ENCODE measurements at regions not wholly inside any gene's neighbourhood (a gene's known extent, or its start where the extent isn't known, plus 50 kb on each side); places are given as distances from the start of the nearest gene placed in this dataset.
"Not testable (repeated sequence)": the region's sequence is repeated elsewhere in the genome, so short reads cannot be mapped to it uniquely, and the experiment has no call there.

DNA sequence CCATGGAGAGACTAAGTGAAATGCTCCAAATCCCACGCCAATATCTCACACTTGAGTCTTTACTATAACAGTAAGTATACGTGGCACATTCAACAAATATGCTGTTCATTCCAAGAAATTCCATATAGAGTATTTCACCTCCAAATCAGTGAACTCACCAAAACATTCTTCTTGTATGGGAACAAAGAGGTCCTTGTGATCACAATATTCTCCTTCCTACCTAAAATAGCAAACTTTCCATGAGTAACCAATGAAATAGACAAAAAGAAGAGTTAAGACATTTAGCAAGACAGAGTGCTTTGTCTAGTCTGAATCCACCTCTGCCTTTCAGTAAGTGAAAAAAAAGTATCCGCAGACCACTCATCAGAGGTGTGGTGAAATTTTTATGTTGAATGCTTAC lies 77.3 kb upstream of the NXPH1 start:
- Histone ChIP-seq H3K9ac (ENCODE audit: low read depth, low read length) (no peak overlapping the region), H3K36me3 (ENCODE audit: insufficient read depth, low read depth, low read length) (no peaks in the 10 kb centered on the region), H3K9me3 (ENCODE audit: insufficient read depth, low read depth, low read length) (peaks cover 10% of the 10 kb centered on the region; the same call in 1 of the 2 replicates), H3K4me3 (ENCODE audit: low read length) (no peak overlapping the region), H3K27ac (ENCODE audit: low read length) (no peak overlapping the region), H3K4me1 (ENCODE audit: insufficient read depth, low read length) (peaks cover 16% of the 10 kb centered on the region; the same call in 1 of the 2 replicates), H3K27me3 (ENCODE audit: insufficient read depth, low read length) (no peaks in the 10 kb centered on the region)

DNA sequence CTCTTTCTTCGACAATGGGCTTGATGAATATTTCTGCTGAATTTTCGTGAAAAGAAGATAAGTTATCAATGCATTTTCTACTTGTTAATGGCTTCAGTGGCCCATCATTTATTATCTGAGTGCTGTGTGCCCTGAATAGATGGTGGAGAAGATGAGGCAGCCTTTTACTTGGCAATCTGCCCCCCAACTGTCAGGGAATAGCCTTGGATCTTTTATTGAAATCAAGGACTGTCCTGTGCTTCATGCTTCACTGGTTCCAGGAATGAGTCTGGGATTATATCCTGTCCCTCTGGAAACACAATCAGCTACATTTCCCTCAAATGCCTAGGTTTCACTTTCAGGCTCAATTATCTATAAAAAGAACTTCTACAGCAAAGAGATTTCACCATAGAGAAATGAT lies 75.9 kb upstream of the NXPH1 start:
- H3K4me3 ChIP-seq (ENCODE audit: low read length): no peak overlapping the region
- peaks cover 30% of the 10 kb centered on the region; the same call in 1 of the 2 replicates for H3K4me1 ChIP-seq (ENCODE audit: insufficient read depth, low read length)
- H3K36me3 ChIP-seq (ENCODE audit: insufficient read depth, low read depth, low read length): no peaks in the 10 kb centered on the region
- no peak overlapping the region for H3K27ac ChIP-seq (ENCODE audit: low read length)
- H3K9me3 ChIP-seq (ENCODE audit: insufficient read depth, low read depth, low read length): peaks cover 10% of the 10 kb centered on the region; the same call in 1 of the 2 replicates
- H3K9ac ChIP-seq (ENCODE audit: low read depth, low read length): no peak overlapping the region
- H3K27me3 ChIP-seq (ENCODE audit: insufficient read depth, low read length): no peaks in the 10 kb centered on the region

DNA sequence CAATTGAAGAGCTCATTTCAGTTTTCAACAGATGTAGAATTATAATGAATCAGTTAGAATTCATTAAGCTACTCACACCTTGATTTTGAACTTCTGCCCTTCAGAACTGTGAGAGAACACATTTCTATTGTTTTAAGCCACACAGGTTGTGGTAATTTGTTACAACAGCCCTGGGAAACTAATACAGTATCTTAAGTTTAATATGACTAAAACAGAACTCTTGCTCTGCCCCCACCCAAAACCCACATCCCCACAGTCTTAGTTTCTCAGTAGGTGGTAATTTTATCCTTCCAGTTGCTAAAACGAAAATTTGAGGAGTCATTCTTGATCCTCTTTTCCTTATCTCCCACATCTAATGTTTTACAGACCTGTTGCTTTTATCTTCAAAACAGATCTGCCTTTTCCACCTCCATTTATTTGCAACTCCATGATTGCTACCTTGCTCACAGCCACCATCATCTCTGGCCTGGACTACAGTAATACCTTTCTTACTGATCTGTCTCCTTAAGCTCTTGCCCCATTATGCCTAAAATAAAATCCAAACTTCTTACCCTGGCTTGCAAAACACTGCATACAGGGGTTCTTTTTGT lies 72.8 kb upstream of the NXPH1 start:
- H3K27me3 ChIP-seq (ENCODE audit: insufficient read depth, low read length): no peaks in the 10 kb centered on the region
- H3K36me3 ChIP-seq (ENCODE audit: insufficient read depth, low read depth, low read length): no peaks in the 10 kb centered on the region
- H3K27ac ChIP-seq (ENCODE audit: low read length): peak overlapping the region; percentile 64
- H3K9ac ChIP-seq (ENCODE audit: low read depth, low read length): peak overlapping the region; percentile 61; the same call in 1 of the 2 replicates
- H3K4me3 ChIP-seq (ENCODE audit: low read length): peak overlapping the region; percentile 10; the same call in 1 of the 2 replicates
- H3K9me3 ChIP-seq (ENCODE audit: insufficient read depth, low read depth, low read length): peaks cover 8% of the 10 kb centered on the region; the same call in 1 of the 2 replicates
- peaks cover 45% of the 10 kb centered on the region; the same call in 1 of the 2 replicates for H3K4me1 ChIP-seq (ENCODE audit: insufficient read depth, low read length)

DNA sequence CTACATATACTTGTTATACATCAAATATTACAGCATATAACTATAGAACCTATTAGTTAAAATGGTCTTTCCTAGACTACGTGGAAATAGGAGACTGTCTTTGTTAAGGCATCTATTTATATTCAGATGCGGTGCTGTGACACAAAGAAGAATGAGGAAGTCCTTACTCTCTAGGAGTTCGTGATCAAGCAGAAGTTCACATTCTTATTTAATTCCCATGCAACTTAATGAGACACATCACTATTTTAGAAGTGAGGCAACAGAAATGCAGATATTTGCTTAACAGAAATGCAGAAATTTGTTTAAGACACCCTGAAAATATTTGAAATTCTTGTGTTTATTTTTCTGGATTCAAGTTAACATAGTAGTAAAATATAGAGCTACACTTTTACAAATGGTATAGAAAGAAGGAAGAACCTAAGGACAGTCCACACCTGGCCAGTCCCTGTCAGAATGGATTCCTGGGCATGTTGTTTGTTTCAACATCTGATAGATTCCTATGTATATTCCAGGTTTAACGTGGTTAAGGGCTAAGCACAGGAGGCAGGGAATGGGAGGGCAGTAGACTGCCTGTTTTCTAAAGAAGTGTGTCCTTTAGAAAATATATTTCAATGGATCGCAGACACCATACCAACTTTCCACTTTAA lies 70.6 kb upstream of the NXPH1 start:
- Histone ChIP-seq H3K36me3 (ENCODE audit: insufficient read depth, low read depth, low read length) (no peaks in the 10 kb centered on the region), H3K4me1 (ENCODE audit: insufficient read depth, low read length) (peaks cover 45% of the 10 kb centered on the region; the same call in 1 of the 2 replicates), H3K27me3 (ENCODE audit: insufficient read depth, low read length) (no peaks in the 10 kb centered on the region), H3K27ac (ENCODE audit: low read length) (peak overlapping the region; percentile 92), H3K4me3 (ENCODE audit: low read length) (peak overlapping the region; percentile 11), H3K9me3 (ENCODE audit: insufficient read depth, low read depth, low read length) (peaks cover 8% of the 10 kb centered on the region; the same call in 1 of the 2 replicates), H3K9ac (ENCODE audit: low read depth, low read length) (peak overlapping the region; percentile 74)

DNA sequence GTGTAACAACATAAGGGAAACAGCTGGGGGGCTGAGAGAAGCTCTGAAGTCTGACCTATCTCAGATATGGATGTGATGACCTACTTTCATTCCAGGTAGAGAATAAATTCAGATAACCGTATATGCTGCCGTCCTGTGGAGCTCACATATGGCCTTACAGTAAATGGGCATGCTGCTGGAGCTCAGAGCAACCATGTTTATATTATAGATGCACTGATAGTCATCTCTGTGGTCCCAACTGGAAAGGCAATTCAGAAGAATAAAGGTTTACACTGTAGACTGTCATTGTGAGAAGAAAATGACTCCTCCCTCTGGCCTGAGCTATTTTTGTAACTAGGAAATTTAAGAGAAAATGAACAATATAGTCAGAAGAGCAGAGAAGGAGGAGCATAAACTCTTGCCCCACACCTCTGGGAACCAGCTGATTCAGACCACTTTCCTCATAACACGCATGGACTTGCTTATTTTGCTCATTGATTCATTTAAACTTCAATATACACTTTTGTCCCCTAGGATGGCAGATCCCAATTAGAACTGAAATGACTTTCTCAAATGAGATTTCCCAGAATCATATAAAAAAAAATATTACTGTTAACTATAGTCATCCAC lies 69.9 kb upstream of the NXPH1 start:
- H3K27ac ChIP-seq (ENCODE audit: low read length): peak overlapping the region; percentile 92
- no peaks in the 10 kb centered on the region for H3K36me3 ChIP-seq (ENCODE audit: insufficient read depth, low read depth, low read length)
- peak overlapping the region; percentile 74 for H3K9ac ChIP-seq (ENCODE audit: low read depth, low read length)
- peak overlapping the region; percentile 11 for H3K4me3 ChIP-seq (ENCODE audit: low read length)
- no peaks in the 10 kb centered on the region for H3K27me3 ChIP-seq (ENCODE audit: insufficient read depth, low read length)
- H3K4me1 ChIP-seq (ENCODE audit: insufficient read depth, low read length): peaks cover 45% of the 10 kb centered on the region; the same call in 1 of the 2 replicates
- peaks cover 8% of the 10 kb centered on the region; the same call in 1 of the 2 replicates for H3K9me3 ChIP-seq (ENCODE audit: insufficient read depth, low read depth, low read length)

DNA sequence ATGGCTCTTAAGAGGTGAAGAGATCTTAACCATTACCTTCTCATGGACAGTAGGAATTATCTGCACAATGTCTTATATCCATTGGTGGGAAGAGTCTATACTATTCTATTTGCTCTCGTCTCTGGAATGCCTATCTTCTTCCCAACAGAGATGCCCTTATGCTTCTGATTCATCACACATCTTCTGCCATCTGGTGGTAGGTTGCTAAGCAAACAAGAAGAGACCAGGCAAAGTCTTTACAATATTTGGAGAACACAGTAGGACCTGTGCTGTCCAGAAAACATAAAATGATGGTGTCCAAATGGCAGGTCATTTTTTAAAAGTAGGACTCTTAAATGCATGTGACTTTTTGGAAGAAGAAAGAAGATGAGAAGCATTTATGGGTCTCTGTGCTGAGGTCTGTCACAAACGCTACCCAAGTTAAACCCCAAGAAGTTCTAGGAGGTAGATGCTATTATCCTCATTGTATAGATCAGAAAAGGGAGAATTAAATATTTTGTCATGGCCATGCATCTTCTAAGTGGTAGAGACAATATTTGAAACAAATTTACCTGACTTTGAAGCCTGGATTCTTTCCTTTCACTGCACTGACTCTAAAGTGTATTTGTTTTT lies 67.8 kb upstream of the NXPH1 start:
- Histone ChIP-seq H3K27ac (ENCODE audit: low read length) (no peak overlapping the region), H3K36me3 (ENCODE audit: insufficient read depth, low read depth, low read length) (no peaks in the 10 kb centered on the region), H3K9ac (ENCODE audit: low read depth, low read length) (no peak overlapping the region), H3K27me3 (ENCODE audit: insufficient read depth, low read length) (no peaks in the 10 kb centered on the region), H3K4me1 (ENCODE audit: insufficient read depth, low read length) (peaks cover 34% of the 10 kb centered on the region; the same call in 1 of the 2 replicates), H3K9me3 (ENCODE audit: insufficient read depth, low read depth, low read length) (no peaks in the 10 kb centered on the region), H3K4me3 (ENCODE audit: low read length) (no peak overlapping the region)

DNA sequence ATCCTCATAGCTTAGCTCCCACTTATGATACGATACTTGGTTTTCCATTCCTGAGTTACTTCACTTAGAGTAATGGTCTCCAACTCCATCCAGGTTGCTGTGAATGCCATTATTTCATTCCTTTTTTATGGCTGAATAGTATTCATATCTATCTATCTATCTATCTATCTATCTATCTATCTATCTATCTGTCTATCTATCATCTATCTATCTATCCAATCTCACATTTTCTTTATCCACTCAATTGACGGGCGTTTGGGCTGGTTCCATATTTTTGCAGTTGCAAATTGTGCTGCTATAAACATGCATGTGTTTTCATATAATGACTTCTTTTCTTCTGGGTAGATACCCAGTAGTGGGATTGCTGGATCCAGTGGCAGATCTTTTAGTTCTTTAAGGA lies 65.4 kb upstream of the NXPH1 start:
- not testable (repeated sequence) for H3K9ac ChIP-seq (ENCODE audit: low read depth, low read length); H3K9me3 ChIP-seq (ENCODE audit: insufficient read depth, low read depth, low read length); H3K27me3 ChIP-seq (ENCODE audit: insufficient read depth, low read length); H3K4me3 ChIP-seq (ENCODE audit: low read length); H3K36me3 ChIP-seq (ENCODE audit: insufficient read depth, low read depth, low read length); H3K27ac ChIP-seq (ENCODE audit: low read length)
- peaks cover 18% of the 10 kb centered on the region for H3K4me1 ChIP-seq (ENCODE audit: insufficient read depth, low read length)

DNA sequence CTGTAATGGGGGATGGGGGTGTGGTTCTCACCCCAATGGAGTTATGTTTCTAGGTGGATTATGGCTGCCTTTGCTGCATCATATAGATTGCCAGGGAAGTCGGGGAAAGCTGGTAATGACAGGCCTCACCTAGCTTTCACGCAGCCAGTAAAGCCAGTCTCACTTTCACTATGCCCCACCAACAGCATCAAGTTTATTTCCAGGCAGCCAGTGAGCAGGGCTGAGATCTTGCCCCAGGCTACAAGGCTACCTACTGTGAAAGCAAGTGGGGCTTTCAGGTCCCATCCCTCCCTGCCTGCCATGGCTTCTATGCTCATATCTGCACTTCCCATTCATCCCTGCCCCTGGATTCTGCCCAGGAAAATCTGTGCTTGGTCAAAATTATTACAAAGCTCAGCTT lies 61.7 kb upstream of the NXPH1 start:
- Histone ChIP-seq H3K36me3 (ENCODE audit: insufficient read depth, low read depth, low read length) (no peaks in the 10 kb centered on the region), H3K4me1 (ENCODE audit: insufficient read depth, low read length) (peaks cover 3% of the 10 kb centered on the region; the same call in 1 of the 2 replicates), H3K27me3 (ENCODE audit: insufficient read depth, low read length) (no peaks in the 10 kb centered on the region), H3K27ac (ENCODE audit: low read length) (no peak overlapping the region), H3K4me3 (ENCODE audit: low read length) (no peak overlapping the region), H3K9me3 (ENCODE audit: insufficient read depth, low read depth, low read length) (peaks cover 6% of the 10 kb centered on the region; the same call in 1 of the 2 replicates), H3K9ac (ENCODE audit: low read depth, low read length) (no peak overlapping the region)

DNA sequence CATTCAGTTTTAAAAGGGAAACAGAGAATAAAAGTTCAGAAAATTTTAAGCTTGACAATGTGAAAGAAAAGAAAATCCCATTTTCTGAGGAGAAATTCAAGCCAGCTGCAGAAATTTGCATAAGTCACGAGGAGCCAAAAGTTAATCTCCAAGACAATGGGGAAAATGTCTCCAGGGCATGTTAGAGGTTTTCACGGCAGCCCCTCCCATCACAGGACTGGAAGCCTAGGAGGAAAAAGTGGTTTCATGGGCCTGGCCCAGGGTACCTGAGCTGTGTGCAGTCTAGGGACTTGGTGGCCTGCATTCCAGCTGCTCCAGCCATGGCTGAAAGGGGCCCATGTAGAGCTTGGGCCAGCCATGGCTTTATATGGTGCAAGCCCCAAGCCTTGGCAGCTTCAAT lies 59.6 kb upstream of the NXPH1 start:
- Histone ChIP-seq H3K4me1 (ENCODE audit: insufficient read depth, low read length) (peaks cover 7% of the 10 kb centered on the region), H3K9ac (ENCODE audit: low read depth, low read length) (no peak overlapping the region), H3K9me3 (ENCODE audit: insufficient read depth, low read depth, low read length) (peaks cover 6% of the 10 kb centered on the region; the same call in 1 of the 2 replicates), H3K27me3 (ENCODE audit: insufficient read depth, low read length) (no peaks in the 10 kb centered on the region), H3K4me3 (ENCODE audit: low read length) (no peak overlapping the region), H3K36me3 (ENCODE audit: insufficient read depth, low read depth, low read length) (no peaks in the 10 kb centered on the region), H3K27ac (ENCODE audit: low read length) (no peak overlapping the region)

DNA sequence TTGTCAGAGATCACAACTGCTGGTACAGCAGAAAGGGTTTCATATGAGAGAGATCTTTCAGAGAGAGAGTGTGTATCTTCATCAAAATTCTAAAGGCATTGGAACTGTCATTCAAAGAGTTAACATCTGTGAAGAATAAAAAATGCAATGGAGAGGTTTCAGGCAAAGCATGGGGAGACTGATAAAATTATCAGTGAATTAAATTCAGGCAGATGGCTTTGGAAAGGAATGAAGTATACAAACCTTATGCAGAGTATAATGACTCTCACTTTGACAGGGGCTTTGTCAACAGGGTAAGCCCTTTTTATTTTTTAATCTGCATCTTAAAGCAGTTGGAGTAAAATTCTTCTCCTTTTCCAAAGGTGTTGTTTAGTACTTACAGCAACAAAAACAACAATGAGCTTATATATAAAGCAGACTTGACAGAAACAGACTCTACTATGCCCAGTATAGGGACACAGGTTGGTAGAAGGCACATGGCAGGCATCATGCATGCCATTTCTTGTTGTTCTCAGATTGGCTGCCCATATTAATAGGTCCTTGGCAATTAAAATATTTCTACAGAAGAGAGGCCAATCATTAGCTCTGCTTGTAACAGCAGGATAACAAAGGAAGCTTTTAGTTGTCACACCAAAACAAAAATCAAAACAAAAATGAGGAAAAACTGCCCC lies 54.9 kb upstream of the NXPH1 start:
- Histone ChIP-seq H3K27ac (ENCODE audit: low read length) (no peak overlapping the region), H3K36me3 (ENCODE audit: insufficient read depth, low read depth, low read length) (no peaks in the 10 kb centered on the region), H3K9me3 (ENCODE audit: insufficient read depth, low read depth, low read length) (peaks cover 6% of the 10 kb centered on the region; the same call in 1 of the 2 replicates), H3K27me3 (ENCODE audit: insufficient read depth, low read length) (no peaks in the 10 kb centered on the region), H3K4me3 (ENCODE audit: low read length) (no peak overlapping the region), H3K9ac (ENCODE audit: low read depth, low read length) (no peak overlapping the region), H3K4me1 (ENCODE audit: insufficient read depth, low read length) (peaks cover 11% of the 10 kb centered on the region; the same call in 1 of the 2 replicates)

DNA sequence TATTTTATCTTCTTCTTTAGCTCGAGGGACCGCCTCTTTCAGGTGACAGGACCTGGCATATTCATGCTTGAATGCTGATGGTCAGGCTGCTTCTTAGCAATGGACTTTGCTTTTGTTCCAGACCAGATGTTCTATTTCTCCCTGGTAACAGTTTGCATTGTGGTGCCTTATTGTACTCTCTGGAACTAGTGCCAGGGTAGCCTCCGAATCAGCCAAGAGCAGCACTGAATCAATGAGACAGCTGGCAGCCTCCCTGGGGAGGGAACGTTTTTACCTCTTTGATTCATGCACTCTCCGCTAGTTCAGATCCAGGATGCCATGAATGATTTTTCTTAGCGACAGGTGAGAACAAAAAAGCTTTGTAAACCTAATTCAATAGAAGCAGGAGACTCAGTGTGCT lies 54.1 kb upstream of the NXPH1 start:
- H3K27ac ChIP-seq (ENCODE audit: low read length): no peak overlapping the region
- no peaks in the 10 kb centered on the region for H3K27me3 ChIP-seq (ENCODE audit: insufficient read depth, low read length)
- no peak overlapping the region for H3K9ac ChIP-seq (ENCODE audit: low read depth, low read length)
- no peaks in the 10 kb centered on the region for H3K36me3 ChIP-seq (ENCODE audit: insufficient read depth, low read depth, low read length)
- peaks cover 1% of the 10 kb centered on the region; the same call in 1 of the 2 replicates for H3K9me3 ChIP-seq (ENCODE audit: insufficient read depth, low read depth, low read length)
- peaks cover 11% of the 10 kb centered on the region; the same call in 1 of the 2 replicates for H3K4me1 ChIP-seq (ENCODE audit: insufficient read depth, low read length)
- no peak overlapping the region for H3K4me3 ChIP-seq (ENCODE audit: low read length)

Measured in iPS-20b (cell line).